ENCODE measurements at regions not wholly inside any gene's neighbourhood (a gene's known extent, or its start where the extent isn't known, plus 50 kb on each side); places are given as distances from the start of the nearest gene placed in this dataset.

DNA sequence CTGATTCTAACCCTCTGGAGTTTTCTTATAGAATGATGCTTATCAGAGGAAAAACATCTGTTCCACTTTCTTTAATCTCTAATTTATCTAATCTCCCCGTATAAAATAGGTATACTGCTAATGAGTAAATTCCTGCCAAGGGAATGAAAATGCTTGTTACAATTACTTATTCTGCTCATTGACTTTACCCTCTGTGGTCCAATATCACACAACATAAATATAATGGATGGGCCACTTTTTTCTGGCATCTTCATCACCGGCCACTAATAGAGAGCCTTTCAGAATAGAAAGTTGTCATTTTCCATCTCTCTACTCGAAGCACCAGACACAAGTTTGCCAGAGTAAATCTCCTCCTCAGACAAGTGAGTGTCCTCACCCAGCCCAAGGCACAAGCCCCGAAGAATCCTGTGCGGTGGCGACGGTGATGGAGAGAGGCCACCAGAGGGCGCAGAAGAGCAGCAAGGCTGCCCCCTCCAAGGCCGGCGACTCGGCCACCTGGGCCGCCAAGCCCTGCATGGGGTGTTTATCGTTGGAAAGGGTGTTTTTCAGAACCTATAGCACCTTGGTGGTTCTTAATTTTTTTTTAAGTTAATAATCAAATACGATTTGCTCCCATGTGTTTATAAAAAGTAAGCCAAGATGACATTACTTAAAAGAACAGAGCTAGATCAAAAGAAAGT lies 212.9 kb upstream of the ARID1B start:
- DNase-seq: peak; percentile 62

DNA sequence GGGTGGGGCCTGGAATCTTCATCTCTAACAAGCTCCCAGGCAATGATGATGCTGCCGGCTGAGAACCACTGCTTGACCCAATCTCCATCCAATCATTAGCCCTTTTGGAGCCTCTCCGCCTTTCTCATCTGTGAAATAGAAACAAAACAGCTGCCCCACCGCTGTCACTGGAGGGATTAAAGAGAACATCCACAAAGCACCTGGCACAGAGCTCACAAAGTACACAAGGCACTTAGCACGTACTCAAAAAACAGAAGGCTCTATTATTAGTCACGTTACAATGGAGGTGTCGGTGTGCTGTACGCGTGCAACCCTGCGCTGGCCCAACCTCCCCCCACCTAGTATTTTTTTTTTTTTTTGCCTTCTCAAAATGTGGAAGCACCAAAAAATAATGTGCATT lies 213.5 kb upstream of the ARID1B start:
- no peak for DNase-seq

DNA sequence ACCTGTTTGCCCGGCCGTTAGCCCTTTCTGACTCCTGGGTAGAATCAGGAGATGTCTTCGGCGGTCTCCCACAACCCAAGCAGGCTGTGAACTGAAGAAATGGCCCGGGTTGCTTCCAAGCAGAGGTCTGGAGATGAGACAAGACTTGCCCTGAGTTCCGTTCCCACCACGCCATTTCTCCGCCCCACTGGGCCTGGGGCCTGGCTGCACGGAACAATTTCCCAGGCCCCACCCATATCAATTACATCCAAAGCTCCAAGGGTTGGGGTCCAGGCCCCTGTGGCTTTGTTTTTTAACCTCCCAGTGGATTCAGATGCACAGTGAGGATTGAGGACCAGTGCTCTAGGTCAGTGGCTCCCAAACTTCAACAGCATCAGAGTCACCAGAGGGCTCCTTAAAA lies 214.5 kb upstream of the ARID1B start:
- DNase-seq: no peak

DNA sequence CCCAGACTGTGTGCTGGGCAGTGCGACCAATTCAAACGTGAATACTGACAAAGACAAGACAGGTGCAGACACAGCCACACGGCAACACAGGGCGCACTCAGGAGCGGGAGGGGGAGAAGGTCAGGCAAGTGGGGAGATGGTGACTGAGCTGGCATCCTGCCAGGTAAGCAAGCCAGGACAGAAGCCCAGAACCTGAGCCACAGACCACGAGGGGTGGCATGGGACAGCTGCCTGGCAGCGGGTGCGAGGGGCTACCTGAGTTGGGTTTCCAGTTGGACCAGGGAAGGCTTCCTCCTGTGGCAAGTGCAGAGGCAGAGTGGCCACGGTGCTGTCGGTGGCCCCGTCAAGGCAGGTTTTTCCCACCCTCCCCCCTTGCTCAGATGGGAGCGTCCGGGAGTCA lies 215.2 kb upstream of the ARID1B start:
- no peak for DNase-seq

DNA sequence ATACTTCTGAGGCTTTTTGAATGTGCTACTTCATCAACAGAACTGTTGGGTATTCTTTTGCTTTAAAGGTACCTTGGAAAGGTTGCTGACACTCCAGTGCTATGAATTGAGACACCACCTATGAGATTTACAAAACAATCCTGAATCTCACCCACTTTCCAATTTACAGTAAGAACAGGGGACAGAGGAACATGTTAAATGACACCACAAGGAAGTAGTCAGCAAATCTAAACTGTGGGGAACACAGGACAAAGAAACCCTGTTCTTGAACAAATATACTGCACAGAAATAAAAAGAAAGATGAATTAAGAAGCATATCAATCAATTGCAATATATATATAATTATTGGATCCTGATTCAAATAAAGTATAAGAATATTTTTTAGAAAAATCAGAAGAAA lies 216.7 kb upstream of the ARID1B start:
- DNase-seq: no peak

DNA sequence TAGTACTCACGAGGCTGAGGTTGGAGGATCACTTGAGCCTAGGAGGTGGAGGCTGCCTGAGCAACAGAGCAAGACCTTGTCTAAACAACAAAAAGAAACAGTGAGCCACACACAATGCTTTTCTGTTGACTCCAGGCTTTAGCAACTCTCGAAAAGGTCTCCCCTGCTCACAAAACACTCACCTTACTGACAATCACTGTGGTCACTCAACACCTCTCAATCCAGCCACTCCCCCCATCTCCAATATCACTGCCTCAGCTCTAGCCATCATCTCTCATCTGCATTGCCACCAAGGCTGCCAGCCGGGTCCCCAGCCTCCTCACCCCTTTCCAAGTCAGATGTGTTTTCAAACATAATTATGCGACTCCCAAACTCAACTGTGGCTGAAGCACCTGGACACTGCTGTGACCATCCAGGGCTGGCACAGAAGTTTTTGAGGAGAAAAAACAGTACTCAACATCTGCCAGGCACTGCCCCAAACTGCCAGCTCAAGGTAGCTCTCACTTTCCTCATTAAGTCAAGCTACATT lies 218.0 kb upstream of the ARID1B start:
- DNase-seq: peak; percentile 66

DNA sequence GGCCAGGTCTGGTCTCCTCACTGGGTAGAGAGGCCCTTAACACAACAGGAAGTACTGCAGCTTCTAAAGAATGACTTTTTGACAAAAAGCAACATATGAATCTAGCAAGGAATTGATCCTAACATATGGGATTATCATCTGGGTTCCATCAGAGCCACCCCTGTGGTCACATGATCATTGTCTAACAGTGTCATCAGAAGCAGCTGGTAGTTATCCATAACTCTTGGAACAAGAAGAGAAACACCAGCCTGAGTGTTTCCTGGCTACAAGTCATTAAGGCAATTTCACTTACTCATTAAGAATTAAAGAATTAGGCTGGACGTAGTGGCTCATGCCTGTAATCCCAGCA lies 219.3 kb upstream of the ARID1B start:
- DNase-seq: no peak

DNA sequence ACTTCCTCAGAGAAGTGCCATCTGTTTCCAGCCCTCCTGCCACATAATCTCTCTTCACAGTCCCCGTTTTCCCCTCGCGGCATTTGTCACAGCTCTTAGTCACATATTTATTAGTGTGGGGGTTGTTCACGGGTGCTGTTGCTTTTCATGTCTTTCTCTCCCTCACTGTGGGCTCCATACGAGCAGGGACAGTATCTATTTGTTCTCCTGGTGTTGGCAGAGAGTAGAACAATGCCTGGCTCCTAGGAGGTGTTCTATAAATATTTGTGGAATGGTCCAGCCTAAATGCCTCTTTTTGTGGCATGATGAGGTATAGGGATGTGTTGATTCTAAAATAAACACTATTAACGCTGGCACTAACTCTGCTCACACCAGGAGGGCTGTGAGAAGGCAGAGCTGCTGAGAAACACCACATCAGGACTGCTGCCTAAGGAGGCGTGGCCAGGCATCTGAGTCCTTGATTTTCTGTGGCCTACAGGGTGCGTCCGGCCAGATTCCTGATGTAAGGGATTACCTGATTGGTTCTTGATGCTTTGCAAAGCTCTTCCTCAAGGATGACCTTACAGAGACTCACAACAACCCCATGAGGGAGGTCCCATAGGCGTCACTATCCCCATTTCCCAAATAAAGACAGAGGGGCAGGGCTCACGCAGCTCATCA lies 219.8 kb upstream of the ARID1B start:
- DNase-seq: no peak

DNA sequence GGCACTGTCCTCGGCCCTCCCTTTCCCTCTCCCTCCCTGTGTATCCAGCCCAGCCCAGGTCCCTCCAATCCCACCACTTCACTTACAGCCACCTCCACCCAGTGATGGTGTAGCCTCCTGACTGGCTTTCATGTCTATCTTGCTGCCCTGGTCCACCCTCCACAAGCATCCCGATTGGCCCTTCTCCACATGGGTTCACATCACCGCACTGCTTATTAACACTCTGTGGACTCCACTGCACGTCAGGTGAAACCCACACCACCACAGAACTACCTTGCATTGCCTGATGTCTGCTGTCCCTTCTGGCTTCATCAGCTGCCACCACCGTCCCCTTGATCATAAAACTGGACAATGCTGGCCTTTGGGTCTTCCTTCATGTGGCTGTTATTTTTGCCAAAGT lies 220.4 kb upstream of the ARID1B start:
- DNase-seq: no peak

DNA sequence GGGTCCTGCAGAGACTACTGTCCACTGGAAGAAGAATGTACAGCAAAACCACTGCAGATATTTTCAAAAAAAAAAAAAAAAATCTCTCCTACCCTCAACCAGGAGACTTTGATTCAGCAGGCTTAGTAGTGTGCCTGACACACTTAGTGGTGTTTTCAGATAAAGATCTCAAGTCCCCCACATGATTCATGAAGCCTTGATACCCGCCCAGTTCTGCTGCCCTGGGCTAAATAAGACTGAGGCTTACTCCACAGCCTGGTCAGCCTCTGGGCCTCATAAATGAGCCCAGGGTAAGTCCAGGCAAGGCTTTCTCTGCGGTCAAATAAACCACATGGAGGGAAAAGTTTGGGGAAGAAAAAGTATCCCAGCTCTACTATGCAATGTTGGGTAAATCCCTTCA lies 222.1 kb upstream of the ARID1B start:
- no peak for DNase-seq

DNA sequence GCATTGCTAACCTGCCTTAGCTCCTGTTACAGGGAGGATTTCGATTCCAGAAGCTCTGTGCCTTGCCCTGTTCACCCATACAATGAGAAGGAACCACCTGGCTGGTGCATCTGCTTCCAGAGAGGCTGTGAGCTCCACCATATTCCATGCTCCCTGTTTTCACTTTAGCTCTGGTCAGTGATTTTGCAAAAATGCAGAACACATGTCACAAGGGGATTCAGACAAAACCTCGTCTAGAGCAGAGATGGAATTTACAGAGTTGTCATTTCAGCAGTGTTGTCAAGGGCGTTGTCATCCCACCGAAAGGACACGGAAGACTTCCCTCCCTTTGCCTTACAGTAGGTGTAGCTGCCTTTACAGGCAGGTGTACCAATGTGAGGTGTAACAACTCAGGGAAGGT lies 223.0 kb upstream of the ARID1B start:
- no peak for DNase-seq

DNA sequence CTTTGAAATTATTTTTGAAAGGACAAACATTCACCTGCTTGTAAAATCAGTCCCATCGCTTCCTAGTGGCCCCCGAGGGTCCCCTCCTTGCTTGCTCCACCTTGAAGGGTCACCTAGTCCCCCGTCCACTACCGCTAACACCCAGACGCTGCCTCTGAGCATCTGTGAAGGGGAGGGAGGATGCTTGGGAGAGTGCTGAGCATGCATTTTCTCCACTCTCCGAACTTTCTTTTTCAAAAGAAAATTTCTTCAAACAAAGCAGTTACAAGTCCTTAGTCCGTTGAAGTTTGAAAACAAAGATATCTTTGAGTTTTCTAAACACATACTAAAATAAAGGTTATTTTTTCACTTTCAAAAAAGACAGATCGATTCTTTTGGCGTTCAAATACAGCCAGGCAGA lies 224.3 kb upstream of the ARID1B start:
- no peak for DNase-seq

DNA sequence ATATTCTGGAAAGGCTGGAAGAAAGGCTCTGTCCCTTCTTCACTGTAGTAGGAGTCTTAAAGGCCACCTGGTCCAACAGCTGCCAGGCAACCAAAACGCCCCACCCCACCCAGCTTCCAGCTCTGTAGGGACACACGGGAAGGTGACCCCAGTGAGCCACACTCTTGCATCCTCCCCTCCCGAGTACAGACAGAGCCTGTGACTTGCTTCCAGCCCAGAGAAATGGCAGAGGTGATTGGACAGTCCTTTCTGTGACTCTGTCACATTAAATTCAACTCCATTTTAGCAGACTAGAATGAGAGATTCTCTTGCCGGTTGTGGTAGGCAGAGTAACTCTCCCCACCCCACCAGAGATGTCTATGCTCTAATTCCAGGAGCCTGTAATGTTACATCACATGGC lies 226.2 kb upstream of the ARID1B start:
- DNase-seq: no peak

DNA sequence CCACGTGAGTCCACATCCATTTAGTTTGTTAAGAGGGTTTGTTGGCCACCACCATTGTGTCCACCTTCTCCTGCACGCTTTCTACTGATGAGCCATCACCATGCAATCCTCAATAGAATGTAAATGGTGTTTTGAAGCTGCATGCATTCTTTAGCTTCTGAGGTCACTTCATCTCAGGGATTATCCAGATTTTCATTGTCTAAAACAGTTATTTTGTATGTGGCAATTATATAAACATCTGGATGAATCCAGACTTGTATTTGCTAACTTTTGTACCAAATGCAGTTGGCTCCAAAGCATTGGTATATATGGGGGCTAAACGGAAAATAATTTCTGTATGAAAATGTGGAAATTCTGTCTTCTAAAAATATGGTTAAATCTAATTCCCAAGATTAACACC lies 231.2 kb upstream of the ARID1B start:
- DNase-seq: no peak

DNA sequence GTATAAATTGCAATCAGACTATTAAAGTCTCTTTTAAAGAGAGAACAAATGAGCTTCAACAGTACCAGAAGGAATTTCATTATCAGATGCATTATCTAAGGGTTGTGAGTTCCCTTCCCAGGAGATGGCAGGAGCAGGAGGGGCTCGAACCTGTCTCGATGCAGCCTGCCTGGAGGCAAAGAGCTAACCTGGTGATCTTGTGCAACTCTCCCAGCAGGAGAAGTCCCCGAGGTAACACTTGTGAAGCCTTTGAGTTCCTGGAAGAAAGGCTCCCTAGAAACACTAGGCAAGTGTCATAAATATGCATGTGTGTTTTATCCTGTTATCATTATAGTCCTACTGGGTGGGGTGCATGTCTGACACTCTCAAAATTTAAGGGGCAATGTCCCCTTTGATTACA lies 232.2 kb upstream of the ARID1B start:
- DNase-seq: no peak

DNA sequence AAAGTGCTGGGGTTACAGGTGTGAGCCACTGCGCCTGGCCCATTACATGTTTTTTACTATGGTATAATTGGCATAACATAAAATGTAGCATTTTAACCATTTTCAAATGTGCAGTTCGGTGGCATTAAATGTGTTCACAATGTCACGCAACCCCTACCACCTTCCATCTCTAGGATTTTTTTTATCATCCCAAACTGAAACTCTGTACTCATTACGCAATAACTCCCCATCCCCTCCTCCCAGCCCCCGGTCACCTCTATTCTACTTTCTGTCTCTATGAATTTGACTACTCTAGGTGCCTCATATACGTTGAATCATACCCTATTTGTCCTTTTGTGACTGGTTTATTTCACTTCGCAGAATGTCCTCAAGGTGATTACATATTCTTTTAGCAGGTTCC lies 233.1 kb upstream of the ARID1B start:
- no peak for DNase-seq

DNA sequence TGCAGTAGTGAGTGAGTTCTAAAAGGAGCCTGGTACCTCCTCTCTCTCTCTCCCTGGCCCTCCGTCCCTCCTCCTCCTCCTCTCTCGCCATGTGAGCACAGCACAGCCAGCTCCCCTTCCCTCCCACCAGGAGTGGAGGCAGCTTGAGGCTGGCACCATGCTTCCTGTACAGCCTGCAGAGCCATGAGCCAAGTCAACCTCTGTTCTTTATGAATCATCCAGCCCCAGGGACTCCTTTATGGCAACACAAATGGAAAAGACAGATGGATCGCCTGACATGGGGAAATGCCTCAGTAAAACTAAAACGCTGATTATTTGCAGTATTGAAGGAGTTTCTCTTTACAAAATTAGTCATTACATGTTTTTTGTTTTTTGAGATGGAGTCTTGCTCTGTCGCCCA lies 233.7 kb upstream of the ARID1B start:
- no peak for DNase-seq

DNA sequence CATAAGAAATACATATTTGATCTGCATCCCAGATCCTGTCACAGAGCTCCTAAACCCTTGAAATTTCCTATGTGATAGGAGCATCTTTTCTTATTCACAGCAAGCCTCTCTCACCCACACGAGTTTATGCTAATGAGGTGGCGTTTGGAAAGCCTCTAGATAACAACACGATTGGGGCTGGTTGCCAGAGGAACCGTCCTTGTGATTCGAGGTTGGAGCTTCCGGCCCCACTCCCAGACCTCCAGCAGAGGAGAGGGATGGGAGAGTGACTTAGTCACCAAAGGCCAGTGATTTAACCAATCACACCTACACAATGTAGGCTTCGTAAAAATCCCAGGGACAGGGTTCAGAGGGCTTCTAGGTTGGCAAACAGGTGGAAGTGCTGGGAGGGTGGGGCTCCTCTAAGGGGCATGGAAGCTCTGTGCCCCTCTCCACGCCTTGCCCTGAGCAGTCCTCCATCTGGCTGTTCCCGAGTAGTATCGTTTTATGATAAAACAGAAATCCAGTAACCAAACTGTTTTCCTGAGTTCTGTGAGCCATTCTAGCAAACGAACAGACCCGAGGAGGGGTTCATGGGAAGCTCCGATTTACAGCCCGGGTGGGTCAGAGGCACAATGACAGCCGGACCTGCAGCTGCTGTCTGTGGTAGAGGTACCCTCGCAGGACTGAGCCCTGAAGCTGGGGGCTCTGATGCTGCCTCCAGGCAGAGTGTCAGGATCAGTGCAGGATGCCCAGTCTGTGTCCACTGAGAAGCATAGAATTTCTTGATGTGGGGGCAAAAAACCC lies 238.1 kb upstream of the ARID1B start:
- DNase-seq: no peak

DNA sequence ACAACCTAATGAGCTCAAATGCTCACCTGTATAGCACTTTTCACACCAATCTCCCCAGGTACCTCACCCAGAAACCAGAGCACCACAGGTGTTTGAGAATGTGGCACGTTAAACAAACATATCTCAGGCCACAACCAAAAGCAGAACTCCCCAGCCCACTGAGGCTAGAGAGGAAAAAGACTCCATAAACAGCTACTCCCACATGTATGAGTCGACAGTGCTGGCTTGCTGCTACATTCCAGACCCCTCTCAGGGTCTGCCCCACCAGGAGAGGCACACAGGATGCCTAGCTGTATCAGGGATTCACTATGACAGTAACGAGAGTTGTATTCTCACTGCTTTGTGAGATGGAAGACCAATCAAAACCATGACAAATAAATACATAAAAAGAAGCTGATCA lies 242.6 kb upstream of the ARID1B start:
- DNase-seq: no peak

DNA sequence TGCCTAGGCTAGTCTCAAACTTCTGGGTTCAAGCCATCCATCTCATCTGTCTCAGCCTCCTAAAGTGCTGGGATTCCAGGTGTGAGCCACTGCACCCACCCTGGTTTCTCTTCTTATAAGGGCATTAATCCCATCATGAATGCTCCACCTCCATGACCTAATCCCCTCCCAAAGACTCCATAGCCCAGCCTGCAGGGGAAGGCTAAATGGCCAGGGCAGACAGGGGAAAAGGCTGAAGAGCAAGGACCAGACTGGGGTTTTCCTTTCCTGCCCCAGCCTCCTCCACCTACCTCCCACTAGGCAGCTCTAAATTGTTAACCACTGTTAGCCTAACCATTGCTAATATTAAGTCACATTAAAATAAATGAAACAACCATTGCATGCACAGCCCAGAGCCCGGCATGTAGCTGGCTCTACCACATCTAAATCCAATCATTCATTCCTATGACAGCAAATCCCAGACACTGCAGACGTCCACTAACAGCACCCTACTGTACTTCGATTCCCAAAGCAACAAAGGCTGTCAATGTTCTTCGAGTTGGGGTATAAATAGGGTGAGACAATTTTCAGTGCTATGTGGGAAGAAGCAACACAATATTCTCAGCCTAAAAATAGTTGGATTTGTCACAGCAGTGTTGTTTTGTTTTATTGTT lies 243.2 kb upstream of the ARID1B start:
- no peak for DNase-seq

DNA sequence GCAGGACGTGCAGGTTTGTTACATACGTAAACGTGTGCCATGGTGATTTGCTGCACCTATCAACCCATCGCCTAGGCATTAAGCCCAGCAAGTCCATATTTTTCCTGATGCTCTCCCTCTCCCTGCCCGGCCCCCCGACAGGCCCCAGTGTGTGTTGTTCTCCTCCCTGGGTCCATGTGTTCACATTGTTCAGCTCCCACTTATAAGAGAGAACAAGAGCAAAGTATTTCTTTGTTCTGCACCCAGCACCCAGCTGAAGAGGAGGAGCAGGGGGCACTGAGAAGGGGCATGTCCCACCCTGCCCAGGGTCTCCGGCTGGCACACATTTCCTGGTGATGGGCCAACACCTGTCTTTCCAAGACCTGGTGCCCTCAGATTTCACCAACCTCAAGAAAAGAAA lies 251.1 kb upstream of the ARID1B start:
- no peak for DNase-seq

DNA sequence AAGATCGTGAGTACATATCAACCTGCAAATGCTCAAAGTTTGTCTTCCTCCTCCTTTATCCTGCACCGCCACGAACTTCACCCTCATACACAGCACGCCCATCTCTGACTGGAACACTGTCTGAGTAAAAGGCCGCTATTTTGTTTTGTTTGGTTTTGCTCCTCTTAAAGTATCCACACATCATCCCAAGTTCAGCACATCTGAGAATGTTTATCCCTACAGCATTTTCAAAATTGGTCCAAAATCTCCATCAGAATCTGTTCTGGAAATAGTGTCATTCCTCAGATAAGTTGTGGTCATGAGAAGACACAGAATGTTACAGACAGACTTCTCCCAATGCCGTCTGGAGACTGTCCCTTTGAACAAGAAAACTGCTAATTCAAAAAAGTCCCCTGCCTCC lies 251.6 kb upstream of the ARID1B start:
- no peak for DNase-seq

DNA sequence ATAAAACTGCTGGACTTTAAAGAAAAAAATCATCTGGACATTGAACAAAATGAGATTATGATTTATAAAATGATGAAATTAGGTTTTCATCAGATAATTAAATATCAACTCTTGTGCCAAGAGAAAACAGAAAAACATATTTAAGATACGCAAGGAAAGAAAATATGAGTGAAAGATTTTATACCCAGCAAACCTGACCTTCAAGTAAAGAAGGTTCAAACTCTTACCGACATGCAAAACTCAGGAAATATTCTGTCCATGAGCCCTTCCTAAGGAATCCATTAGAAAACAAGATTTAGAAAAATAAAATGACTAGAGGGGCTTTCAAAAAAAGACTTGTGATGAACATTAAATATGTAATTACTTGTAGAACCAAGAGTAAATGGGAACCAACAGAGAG lies 257.2 kb upstream of the ARID1B start:
- no peak for DNase-seq

Measured in renal pelvis (tissue), 1 donor.